Testis (tissue), 2 donors: ENCODE measurements at regions not wholly inside any gene's neighbourhood (a gene's known extent, or its start where the extent isn't known, plus 50 kb on each side); places are given as distances from the start of the nearest gene placed in this dataset.
"Not testable (repeated sequence)": the region's sequence is repeated elsewhere in the genome, so short reads cannot be mapped to it uniquely, and the experiment has no call there.

ENCODE experiments used
- DNase-seq: peaks from one replicate; pipeline ENCODE4 v3.0.0-alpha.2; 2019
- H3K27ac ChIP-seq, 2 donors: fragments of 200-600 bp; sonication (generic); one replicate each; pipeline ENCODE4 v1.5.1; 2019
- H3K27me3 ChIP-seq: fragments of 200-600 bp; sonication (generic); one replicate; pipeline ENCODE4 v1.5.1; 2019
- H3K36me3 ChIP-seq: fragments of 200-600 bp; sonication (generic); one replicate; pipeline ENCODE4 v1.5.1; 2017; ENCODE audit warnings: low read depth; ENCODE audit errors: missing control alignments
- H3K4me1 ChIP-seq: fragments of 200-600 bp; sonication (generic); one replicate; pipeline ENCODE4 v1.5.1; 2019
- H3K4me3 ChIP-seq, 2 donors: fragments of 200-600 bp; sonication (generic); one replicate each; pipeline ENCODE4 v1.5.1; 2017 to 2019
- H3K9me3 ChIP-seq: fragments of 200-600 bp; sonication (generic); one replicate; pipeline ENCODE4 v1.5.1; 2017
- POLR2A ChIP-seq: fragments of 450-650 bp; IDR thresholded peaks from one replicate; pipeline ENCODE4 v1.6.1; 2017; ENCODE audit warnings: antibody characterized with exemption, mild to moderate bottlenecking, moderate library complexity
- WGBS, 2 donors: methylation state at CpG; one replicate each; pipeline ENCODE4 v1.1.5; 2018; 5-methylcytosine and 5-hydroxymethylcytosine counted together
- intact Hi-C: fragments of 100-400 bp; cut with DNase I; formaldehyde crosslinking; loops from one replicate; pipeline ENCODE4 v1.15.1; 2023; ENCODE audit warnings: low total_unique reads
- TF ChIP-seq, protein P1 (sequence below), 3 experiments: fragments of 450-650 bp in 2 of 3; fragments of 200-600 bp in 1 of 3; sonication (generic) in 1 of 3; IDR thresholded peaks; one replicate each; pipeline ENCODE4 v1.5.1; 2016 to 2019; ENCODE audit warnings: antibody characterized with exemption in 3 of 3, mild to moderate bottlenecking in 2 of 3, moderate library complexity in 1 of 3

GRCh38 chr2:234357666-234358065, 139.2 kb downstream of the ARL4C start:
- no peaks in the 10 kb centered on the region for H3K9me3 ChIP-seq
- H3K27ac ChIP-seq, result no peak overlapping the region
- 77 to 93% methylated on average over 2 of the region's 3 CpGs for WGBS, 2 donors
- no peaks in the 10 kb centered on the region for H3K4me1 ChIP-seq
- H3K36me3 ChIP-seq, result no peaks in the 10 kb centered on the region
- no peak for DNase-seq
- TF ChIP-seq, protein P1, sequence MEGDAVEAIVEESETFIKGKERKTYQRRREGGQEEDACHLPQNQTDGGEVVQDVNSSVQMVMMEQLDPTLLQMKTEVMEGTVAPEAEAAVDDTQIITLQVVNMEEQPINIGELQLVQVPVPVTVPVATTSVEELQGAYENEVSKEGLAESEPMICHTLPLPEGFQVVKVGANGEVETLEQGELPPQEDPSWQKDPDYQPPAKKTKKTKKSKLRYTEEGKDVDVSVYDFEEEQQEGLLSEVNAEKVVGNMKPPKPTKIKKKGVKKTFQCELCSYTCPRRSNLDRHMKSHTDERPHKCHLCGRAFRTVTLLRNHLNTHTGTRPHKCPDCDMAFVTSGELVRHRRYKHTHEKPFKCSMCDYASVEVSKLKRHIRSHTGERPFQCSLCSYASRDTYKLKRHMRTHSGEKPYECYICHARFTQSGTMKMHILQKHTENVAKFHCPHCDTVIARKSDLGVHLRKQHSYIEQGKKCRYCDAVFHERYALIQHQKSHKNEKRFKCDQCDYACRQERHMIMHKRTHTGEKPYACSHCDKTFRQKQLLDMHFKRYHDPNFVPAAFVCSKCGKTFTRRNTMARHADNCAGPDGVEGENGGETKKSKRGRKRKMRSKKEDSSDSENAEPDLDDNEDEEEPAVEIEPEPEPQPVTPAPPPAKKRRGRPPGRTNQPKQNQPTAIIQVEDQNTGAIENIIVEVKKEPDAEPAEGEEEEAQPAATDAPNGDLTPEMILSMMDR (IDR thresholded peaks at IDR 0.05), result no peak
- no peaks in the 10 kb centered on the region for H3K27me3 ChIP-seq
- no peak overlapping the region for H3K4me3 ChIP-seq
- intact Hi-C loops, result no loop called here

DNA sequence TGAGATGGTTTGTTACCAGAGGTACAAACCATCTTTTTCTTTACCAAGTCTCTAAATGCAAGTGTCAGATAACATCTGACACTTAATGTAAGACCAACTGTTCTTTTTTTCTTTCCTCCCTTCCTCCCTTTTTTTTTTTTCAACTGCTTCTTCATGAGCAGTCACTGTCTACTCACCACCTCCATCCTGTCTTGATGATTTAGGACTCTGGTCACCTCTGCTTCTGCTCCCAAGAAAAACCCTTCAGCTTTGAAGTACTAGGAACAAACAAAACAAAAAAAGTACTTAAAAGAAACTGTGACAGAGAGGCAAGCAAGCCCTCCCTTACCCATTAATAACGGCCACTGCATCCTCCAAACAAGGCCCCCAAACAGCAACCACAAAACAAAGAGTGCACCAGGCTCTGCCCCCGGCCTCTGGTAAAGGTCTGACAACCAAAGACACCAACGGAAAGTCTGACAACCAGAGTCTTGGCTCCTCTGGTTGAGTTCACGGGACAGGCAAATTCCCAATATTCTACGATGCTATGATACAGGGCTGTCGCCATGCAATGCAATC, 141.0 kb downstream of the ARL4C start:
- no peak for DNase-seq
- 66 to 68% methylated on average over 6 of the region's 6 CpGs for WGBS, 2 donors
- no peaks in the 10 kb centered on the region for H3K36me3 ChIP-seq
- H3K4me1 ChIP-seq, result no peaks in the 10 kb centered on the region
- H3K27ac ChIP-seq, result no peak overlapping the region
- no peaks in the 10 kb centered on the region for H3K27me3 ChIP-seq
- intact Hi-C loops, result no loop called here
- no peaks in the 10 kb centered on the region for H3K9me3 ChIP-seq
- TF ChIP-seq, protein P1 (IDR thresholded peaks at IDR 0.05), result no peak
- TF ChIP-seq POLR2A, result no peak
- no peak overlapping the region for H3K4me3 ChIP-seq

DNA sequence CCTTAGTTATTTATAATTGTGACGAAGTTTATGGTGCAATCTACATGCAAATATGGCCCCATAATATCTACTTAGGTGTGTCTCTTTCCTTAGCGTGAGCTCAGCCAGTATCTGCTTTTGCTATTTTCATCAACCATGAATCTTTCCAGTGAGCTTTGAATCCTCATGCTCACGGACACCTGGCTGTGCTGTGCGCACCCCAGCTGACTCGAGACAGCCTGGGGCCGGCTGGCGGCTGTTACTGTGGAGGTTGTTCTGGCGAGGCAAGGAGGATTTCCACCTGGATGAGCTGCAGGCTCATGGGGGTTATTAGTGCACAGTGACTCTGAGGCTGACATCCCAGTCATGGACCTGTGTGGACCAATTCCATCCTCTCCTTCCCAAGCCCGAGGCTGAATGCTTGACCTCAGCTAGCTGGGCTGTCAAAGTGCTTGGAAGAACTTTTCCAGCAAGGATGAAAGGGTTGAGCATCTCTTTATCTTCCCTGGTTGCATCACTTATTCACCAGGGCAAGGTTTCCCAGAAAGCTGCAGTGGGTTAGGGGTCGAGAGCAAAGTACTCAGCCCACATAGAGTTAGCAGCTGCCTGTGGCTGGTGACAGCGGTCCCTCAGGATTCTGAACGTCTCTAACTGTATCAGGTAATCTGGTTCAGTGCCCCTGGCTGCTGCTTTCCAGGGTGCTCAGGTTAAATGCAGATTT, 141.7 kb downstream of the ARL4C start:
- Histone ChIP-seq H3K36me3 (no peaks in the 10 kb centered on the region), H3K27ac (no peak overlapping the region), H3K4me1 (no peaks in the 10 kb centered on the region), H3K4me3 (no peak overlapping the region), H3K9me3 (no peaks in the 10 kb centered on the region), H3K27me3 (no peaks in the 10 kb centered on the region)
- DNase-seq, result no peak
- intact Hi-C loops, result no loop called here
- TF ChIP-seq, protein P1 (IDR thresholded peaks at IDR 0.05), result no peak
- no peak for TF ChIP-seq POLR2A
- 64 to 76% methylated on average over 12 of the region's 12 CpGs for WGBS, 2 donors

GRCh38 chr2:234352270-234352669, 144.6 kb downstream of the ARL4C start:
- DNase-seq, result no peak

DNA sequence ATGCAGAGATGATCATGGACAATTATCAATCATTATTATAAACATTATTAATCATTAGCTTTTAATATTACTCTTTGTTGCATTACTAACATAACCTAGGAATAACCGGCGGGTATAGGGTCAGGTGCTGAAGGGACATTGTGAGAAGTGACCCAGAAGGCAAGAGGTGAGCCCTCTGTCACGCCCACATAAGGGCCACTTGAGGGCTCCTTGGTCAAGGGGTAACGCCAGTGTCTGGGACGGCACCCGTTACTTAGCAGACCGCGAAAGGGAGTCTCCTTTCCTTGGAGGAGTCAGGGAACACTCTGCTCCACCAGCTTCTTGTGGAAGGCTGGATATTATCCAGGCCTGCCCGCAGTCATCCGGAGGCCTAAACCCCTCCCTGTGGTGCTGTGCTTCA, 145.0 kb downstream of the ARL4C start:
- WGBS, 2 donors, result 89 to 97% methylated on average over 10 of the region's 10 CpGs
- H3K36me3 ChIP-seq, DNase-seq, H3K27ac ChIP-seq, H3K4me3 ChIP-seq, H3K9me3 ChIP-seq, H3K27me3 ChIP-seq, H3K4me1 ChIP-seq, intact Hi-C loops: not testable (repeated sequence)

More at GRCh38 chr2:234352270-234352669, 144.6 kb downstream of the ARL4C start:
- H3K27me3 ChIP-seq, result no peaks in the 10 kb centered on the region
- no peak for TF ChIP-seq POLR2A
- TF ChIP-seq, protein P1 (IDR thresholded peaks at IDR 0.05), result no peak
- H3K9me3 ChIP-seq, result no peaks in the 10 kb centered on the region
- WGBS, 2 donors, result 92 to 100% methylated on average over 7 of the region's 7 CpGs
- no peaks in the 10 kb centered on the region for H3K36me3 ChIP-seq
- no peaks in the 10 kb centered on the region for H3K4me1 ChIP-seq
- H3K4me3 ChIP-seq, result no peak overlapping the region
- intact Hi-C loops, result no loop called here
- H3K27ac ChIP-seq, result no peak overlapping the region
